Loucy (cell line): ENCODE measurements at regions not wholly inside any gene's neighbourhood (a gene's known extent, or its start where the extent isn't known, plus 50 kb on each side); places are given as distances from the start of the nearest gene placed in this dataset.

Experiments used
- H2AFZ ChIP-seq: fragments of 200-600 bp; sonication (generic); 2 replicates; pipeline ENCODE4 v1.6.0; 2016; ENCODE audit warnings: antibody characterized with exemption, mild to moderate bottlenecking, low read length, moderate library complexity
- H3F3A ChIP-seq: fragments of 200-600 bp; 2 replicates; pipeline ENCODE4 v1.6.0; 2016; ENCODE audit warnings: antibody characterized with exemption, low read depth, mild to moderate bottlenecking
- H3K27me3 ChIP-seq: fragments of 200-600 bp; sonication (generic); 2 replicates; pipeline ENCODE4 v1.6.1; 2014; ENCODE audit warnings: low read length, mild to moderate bottlenecking; ENCODE audit not compliant: insufficient read depth, poor library complexity, severe bottlenecking
- H3K36me3 ChIP-seq: fragments of 200-600 bp; sonication (generic); 2 replicates; pipeline ENCODE4 v1.6.1; 2016; ENCODE audit warnings: low read length; ENCODE audit not compliant: insufficient read depth
- H3K4me1 ChIP-seq: fragments of 200-600 bp; sonication (generic); 2 replicates; pipeline ENCODE4 v1.5.1; 2014; ENCODE audit warnings: low read length, mild to moderate bottlenecking; ENCODE audit not compliant: insufficient read depth, poor library complexity, severe bottlenecking
- H3K4me2 ChIP-seq: fragments of 200-600 bp; sonication (generic); 2 replicates; pipeline ENCODE4 v1.6.0; 2014; ENCODE audit warnings: antibody characterized with exemption, low read length, low read depth, mild to moderate bottlenecking; ENCODE audit not compliant: poor library complexity, severe bottlenecking
- H3K4me3 ChIP-seq: fragments of 200-600 bp; sonication (generic); 2 replicates; pipeline ENCODE4 v1.5.1; 2014; ENCODE audit warnings: low read length, mild to moderate bottlenecking, mixed read lengths; ENCODE audit not compliant: poor library complexity, severe bottlenecking
- H3K79me2 ChIP-seq: fragments of 200-600 bp; sonication (generic); 2 replicates; pipeline ENCODE4 v1.6.1; 2014; ENCODE audit warnings: low read length; ENCODE audit not compliant: insufficient read depth
- H3K9ac ChIP-seq: fragments of 200-600 bp; sonication (generic); 2 replicates; pipeline ENCODE4 v1.6.0; 2014; ENCODE audit warnings: mild to moderate bottlenecking, low read depth, low read length, moderate library complexity; ENCODE audit not compliant: poor library complexity, severe bottlenecking
- H3K9me2 ChIP-seq: fragments of 200-600 bp; sonication (generic); replicated peaks from 2 replicates; pipeline ENCODE4 v1.6.1; 2016; ENCODE audit warnings: low read depth, low read length, mixed read lengths
- H3K9me3 ChIP-seq: fragments of 200-600 bp; sonication (generic); 2 replicates; pipeline ENCODE4 v1.6.1; 2014; ENCODE audit warnings: mild to moderate bottlenecking, antibody characterized with exemption, low read length, low read depth; ENCODE audit not compliant: insufficient read depth
- H4K20me1 ChIP-seq: fragments of 200-600 bp; sonication (generic); 2 replicates; pipeline ENCODE4 v1.6.0; 2014; ENCODE audit warnings: antibody characterized with exemption, low read length, mild to moderate bottlenecking; ENCODE audit not compliant: insufficient read depth, poor library complexity, severe bottlenecking
- EZH2phosphoT487 ChIP-seq: fragments of 200-600 bp; IDR thresholded peaks from 2 replicates; pipeline ENCODE4 v1.6.1; 2018; ENCODE audit warnings: antibody characterized with exemption, mild to moderate bottlenecking, moderate library complexity, borderline replicate concordance
- TF ChIP-seq, protein P1 (sequence below): fragments of 200-600 bp; sonication (generic); conservative IDR thresholded peaks from 2 replicates; pipeline ENCODE4 v1.5.1; 2014; ENCODE audit warnings: mild to moderate bottlenecking, antibody characterized with exemption, low read length

GRCh38 chr6:103184776-103185175 lies 1674.9 kb downstream of the HACE1 start:
- Histone ChIP-seq H3K4me2 (no peak overlapping the region), H3K9me2 (no peaks in the 10 kb centered on the region), H3K36me3 (no peaks in the 10 kb centered on the region), H3K4me3 (no peak overlapping the region), H3K79me2 (no peaks in the 10 kb centered on the region), H3K9me3 (no peaks in the 10 kb centered on the region; the same call in 1 of the 2 replicates), H3K27me3 (no peaks in the 10 kb centered on the region), H3K9ac (no peak overlapping the region), H3F3A (no peaks in the 10 kb centered on the region), H3K4me1 (no peaks in the 10 kb centered on the region), H4K20me1 (no peaks in the 10 kb centered on the region), H2AFZ (no peak overlapping the region)
- TF ChIP-seq EZH2phosphoT487, result no peak
- TF ChIP-seq, protein P1, sequence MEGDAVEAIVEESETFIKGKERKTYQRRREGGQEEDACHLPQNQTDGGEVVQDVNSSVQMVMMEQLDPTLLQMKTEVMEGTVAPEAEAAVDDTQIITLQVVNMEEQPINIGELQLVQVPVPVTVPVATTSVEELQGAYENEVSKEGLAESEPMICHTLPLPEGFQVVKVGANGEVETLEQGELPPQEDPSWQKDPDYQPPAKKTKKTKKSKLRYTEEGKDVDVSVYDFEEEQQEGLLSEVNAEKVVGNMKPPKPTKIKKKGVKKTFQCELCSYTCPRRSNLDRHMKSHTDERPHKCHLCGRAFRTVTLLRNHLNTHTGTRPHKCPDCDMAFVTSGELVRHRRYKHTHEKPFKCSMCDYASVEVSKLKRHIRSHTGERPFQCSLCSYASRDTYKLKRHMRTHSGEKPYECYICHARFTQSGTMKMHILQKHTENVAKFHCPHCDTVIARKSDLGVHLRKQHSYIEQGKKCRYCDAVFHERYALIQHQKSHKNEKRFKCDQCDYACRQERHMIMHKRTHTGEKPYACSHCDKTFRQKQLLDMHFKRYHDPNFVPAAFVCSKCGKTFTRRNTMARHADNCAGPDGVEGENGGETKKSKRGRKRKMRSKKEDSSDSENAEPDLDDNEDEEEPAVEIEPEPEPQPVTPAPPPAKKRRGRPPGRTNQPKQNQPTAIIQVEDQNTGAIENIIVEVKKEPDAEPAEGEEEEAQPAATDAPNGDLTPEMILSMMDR, result no peak

DNA sequence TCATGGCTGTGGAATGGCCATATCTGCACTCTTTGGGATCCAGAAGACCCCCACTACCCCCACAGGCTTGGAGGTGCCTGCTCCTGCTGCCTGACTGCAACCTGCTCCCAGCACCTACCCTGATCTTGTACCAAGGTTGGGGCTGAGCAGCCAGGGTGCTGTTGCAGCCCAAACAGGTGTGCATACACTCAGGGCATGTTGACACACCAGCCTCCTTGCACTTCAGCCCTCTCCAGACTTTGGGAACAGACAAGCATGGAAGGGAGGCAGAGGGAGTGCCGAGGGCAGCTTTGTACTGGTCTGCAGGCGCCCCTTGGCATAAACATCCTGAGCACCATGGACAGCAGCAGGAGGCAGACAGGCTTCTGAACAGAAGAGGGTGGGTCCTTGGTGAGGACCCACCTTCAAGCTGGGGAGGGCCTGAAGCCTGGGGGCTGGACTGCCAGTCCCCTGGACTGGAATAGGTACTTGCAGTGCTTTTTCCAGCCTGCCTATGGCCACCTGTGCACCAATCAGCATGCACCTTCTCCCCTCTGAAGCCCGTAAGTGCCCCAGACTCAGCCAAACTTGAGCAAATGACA lies 1675.8 kb downstream of the HACE1 start:
- Histone ChIP-seq H3F3A (no peaks in the 10 kb centered on the region), H2AFZ (no peak overlapping the region), H3K36me3 (no peaks in the 10 kb centered on the region), H3K4me2 (no peak overlapping the region), H3K27me3 (no peaks in the 10 kb centered on the region), H3K9me3 (no peaks in the 10 kb centered on the region; the same call in 1 of the 2 replicates), H3K9me2 (no peaks in the 10 kb centered on the region), H3K79me2 (no peaks in the 10 kb centered on the region), H3K9ac (no peak overlapping the region), H3K4me1 (no peaks in the 10 kb centered on the region), H3K4me3 (no peak overlapping the region), H4K20me1 (no peaks in the 10 kb centered on the region)
- TF ChIP-seq, protein P1, result no peak
- no peak for TF ChIP-seq EZH2phosphoT487

- Histone ChIP-seq H3K9me2 (no peaks in the 10 kb centered on the region), H3K4me3 (no peak overlapping the region), H3K4me1 (no peaks in the 10 kb centered on the region), H3K27me3 (no peaks in the 10 kb centered on the region), H3K9ac (no peak overlapping the region), H3K9me3 (no peaks in the 10 kb centered on the region; the same call in 1 of the 2 replicates), H3F3A (no peaks in the 10 kb centered on the region), H3K4me2 (no peak overlapping the region), H2AFZ (no peak overlapping the region), H3K36me3 (no peaks in the 10 kb centered on the region), H3K79me2 (no peaks in the 10 kb centered on the region), H4K20me1 (no peaks in the 10 kb centered on the region)
- TF ChIP-seq EZH2phosphoT487, result no peak
- TF ChIP-seq, protein P1, result no peak
Measured at GRCh38 chr6:103178193-103178592, 1681.5 kb downstream of the HACE1 start.
